GM12878 (cell line): ENCODE measurements at regions not wholly inside any gene's neighbourhood (a gene's known extent, or its start where the extent isn't known, plus 50 kb on each side); places are given as distances from the start of the nearest gene placed in this dataset.

Experiments
- CTCF ChIP-seq, 3 experiments: IDR thresholded peaks in 2 of 3; conservative IDR thresholded peaks in 1 of 3; 2 replicates each; pipeline ENCODE4 v1.5.1; 2011; ENCODE audit warnings: low read depth in 3 of 3, low read length in 3 of 3, mild to moderate bottlenecking in 3 of 3, control low read depth in 2 of 3, moderate library complexity in 2 of 3, inconsistent platforms in 1 of 3, mixed read lengths in 1 of 3; ENCODE audit not compliant: control insufficient read depth in 2 of 3, insufficient read depth in 1 of 3; ENCODE audit errors: extremely low read depth in 1 of 3
- HDGF ChIP-seq: fragments of 450-650 bp; IDR thresholded peaks from 2 replicates; pipeline ENCODE4 v1.6.1; 2016; ENCODE audit warnings: antibody characterized with exemption
- KDM1A ChIP-seq: fragments of 200-600 bp; sonication (generic); IDR thresholded peaks from 2 replicates; pipeline ENCODE4 v1.6.1; 2016; ENCODE audit warnings: borderline replicate concordance
- NFYB ChIP-seq: IDR thresholded peaks from 2 replicates; pipeline ENCODE4 v1.6.1; 2011; ENCODE audit warnings: low read depth, mild to moderate bottlenecking, low read length, improper control_type of control experiment, moderate library complexity; ENCODE audit not compliant: insufficient read depth
- NR2F1 ChIP-seq: fragments of 450-650 bp; conservative IDR thresholded peaks from 2 replicates; pipeline ENCODE4 v1.6.1; 2017; ENCODE audit warnings: mild to moderate bottlenecking
- PML ChIP-seq: IDR thresholded peaks from 2 replicates; pipeline ENCODE4 v1.6.1; 2012; ENCODE audit warnings: low read length, inconsistent platforms
- POLR2A ChIP-seq: IDR thresholded peaks from 2 replicates; pipeline ENCODE4 v1.6.1; 2011; ENCODE audit warnings: low read depth, mild to moderate bottlenecking, low read length
- RB1 ChIP-seq: fragments of 450-650 bp; formaldehyde crosslinking; IDR thresholded peaks from 2 replicates; pipeline ENCODE4 v1.6.1; 2017; ENCODE audit warnings: mild to moderate bottlenecking, borderline replicate concordance
- RCOR1 ChIP-seq: conservative IDR thresholded peaks from 2 replicates; pipeline ENCODE4 v1.6.1; 2012; ENCODE audit warnings: low read depth, low read length, improper control_type of control experiment
- ZBTB33 ChIP-seq: fragments of 450-650 bp; IDR thresholded peaks from 2 replicates; pipeline ENCODE4 v1.6.1; 2017; ENCODE audit warnings: mild to moderate bottlenecking
- ZBTB4 ChIP-seq: fragments of 450-650 bp; formaldehyde crosslinking; IDR thresholded peaks from 2 replicates; pipeline ENCODE4 v1.4.0; 2022; ENCODE audit warnings: mild to moderate bottlenecking, moderate library complexity

- TF ChIP-seq NFYB (no peak), POLR2A (no peak), CTCF (IDR thresholded peaks at IDR 0.05 in 2 of 3, conservative IDR thresholded peaks at IDR 0.05 in 1 of 3; ENCODE audit: control insufficient read depth in 2 of 3, extremely low read depth in 1 of 3, insufficient read depth in 1 of 3, low read depth in 3 of 3, low read length in 3 of 3) (no peak), HDGF (no peak), ZBTB33 (no peak), RB1 (no peak), PML (no peak), ZBTB4 (CRISPR knock-in tag) (no peak), RCOR1 (no peak), NR2F1 (no peak), KDM1A (no peak)
These were observed 571.6 kb upstream of the GJE1 start for GRCh38 chr6:141561154-141561553.
